NCI-H345 treated with DMSO at 0.1 percent for 48 hours (cell line): ENCODE measurements at regions not wholly inside any gene's neighbourhood (a gene's known extent, or its start where the extent isn't known, plus 50 kb on each side); places are given as distances from the start of the nearest gene placed in this dataset.

Experiments used
- DNase-seq: peaks from one replicate; lab custom pipeline; 2025; ENCODE audit not compliant: unreplicated experiment; lab: John Stamatoyannopoulos, UW

GRCh38 chr12:68449196-68449595, 117.0 kb upstream of the MDM1 start:
- DNase-seq, result no peak

GRCh38 chr12:68450947-68451260, 118.7 kb upstream of the MDM1 start:
- DNase-seq, result no peak

DNA sequence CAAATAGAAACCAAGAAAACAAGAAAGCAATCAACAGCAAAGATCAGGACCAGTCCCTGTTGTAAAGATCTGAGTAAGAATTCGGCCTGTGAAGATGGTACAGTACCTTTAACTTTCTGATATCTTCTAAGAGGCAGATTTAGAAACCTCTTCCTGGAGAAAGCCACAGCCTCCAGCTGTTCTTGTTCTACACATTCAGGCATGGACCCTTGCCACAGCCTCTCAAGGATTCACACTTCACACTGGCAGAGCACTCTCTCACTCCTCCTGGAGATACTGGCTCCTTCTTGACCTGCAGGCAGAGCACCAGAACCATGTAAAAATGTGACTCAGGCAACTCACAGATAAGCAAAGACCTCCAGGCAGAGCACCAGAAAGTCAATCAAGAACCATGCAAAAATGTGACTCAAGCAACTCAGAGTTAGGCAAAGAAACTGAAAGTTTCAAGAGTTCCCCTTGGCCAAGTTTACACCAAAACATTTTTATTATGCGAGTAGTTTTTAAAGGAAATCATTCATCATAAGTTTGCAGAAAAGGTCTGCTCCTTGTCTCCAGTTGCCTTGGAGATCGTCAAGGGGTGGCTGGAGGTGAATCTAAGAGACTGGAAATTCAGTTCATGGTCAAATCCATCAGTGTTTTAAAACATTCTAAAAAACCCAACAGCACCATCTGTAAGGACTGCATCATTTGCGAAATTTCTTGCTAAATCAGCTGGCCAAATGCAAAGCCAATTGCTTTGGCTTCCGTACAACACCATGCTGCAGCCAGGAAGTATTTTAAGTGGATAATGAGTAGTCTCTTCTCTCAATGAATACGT, 119.3 kb upstream of the MDM1 start:
- DNase-seq, result no peak

DNA sequence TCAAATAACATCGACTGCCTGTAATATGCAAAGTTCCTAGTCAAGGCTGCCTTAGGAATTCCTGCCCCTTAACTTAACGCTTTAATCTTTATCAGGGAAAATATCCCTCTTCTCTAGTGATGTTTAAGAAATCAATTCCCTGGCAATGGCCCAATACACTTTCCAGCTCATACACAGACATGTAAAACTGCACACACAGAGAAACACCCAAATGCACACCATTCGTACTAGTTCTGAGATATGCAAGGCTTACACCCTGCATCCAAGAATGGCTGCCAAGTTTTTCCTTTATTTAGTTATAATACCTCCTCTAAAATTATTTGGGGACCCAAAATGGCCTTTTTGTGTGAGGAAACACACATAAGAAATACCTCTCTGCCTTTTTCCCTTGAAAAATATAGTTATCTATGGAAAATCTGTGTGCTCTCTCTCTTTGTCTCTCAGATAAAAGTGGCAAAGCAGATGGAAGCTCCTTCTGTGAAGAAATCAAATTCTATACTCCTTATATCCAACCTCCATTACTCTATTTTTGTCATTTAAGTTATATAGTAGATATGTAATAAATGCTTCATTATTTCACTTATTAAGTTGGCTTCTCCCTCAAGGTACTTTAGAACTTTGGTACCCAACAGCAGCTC, 120.0 kb upstream of the MDM1 start:
- DNase-seq, result no peak

DNA sequence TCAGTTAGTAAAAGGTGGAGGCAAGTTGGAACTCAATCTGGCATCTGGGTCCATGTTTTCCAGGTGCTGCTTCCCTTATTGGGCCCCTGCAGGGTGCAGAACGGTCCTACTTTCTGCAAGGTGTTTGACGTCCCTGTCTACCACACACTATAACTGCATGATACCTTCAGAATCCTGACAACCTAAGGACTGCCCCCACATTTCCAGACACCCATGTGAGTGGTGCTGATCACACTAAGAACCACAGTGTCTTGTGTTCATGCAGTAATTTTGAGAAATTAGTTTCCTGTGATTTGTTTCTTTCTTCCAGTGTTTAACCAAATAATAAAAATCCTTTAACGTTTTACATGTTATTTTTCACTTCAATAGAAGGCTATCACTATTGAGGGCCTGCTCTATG, 121.1 kb upstream of the MDM1 start:
- no peak for DNase-seq

- DNase-seq, result no peak
These were observed 121.7 kb upstream of the MDM1 start for GRCh38 chr12:68453876-68454275.

DNA sequence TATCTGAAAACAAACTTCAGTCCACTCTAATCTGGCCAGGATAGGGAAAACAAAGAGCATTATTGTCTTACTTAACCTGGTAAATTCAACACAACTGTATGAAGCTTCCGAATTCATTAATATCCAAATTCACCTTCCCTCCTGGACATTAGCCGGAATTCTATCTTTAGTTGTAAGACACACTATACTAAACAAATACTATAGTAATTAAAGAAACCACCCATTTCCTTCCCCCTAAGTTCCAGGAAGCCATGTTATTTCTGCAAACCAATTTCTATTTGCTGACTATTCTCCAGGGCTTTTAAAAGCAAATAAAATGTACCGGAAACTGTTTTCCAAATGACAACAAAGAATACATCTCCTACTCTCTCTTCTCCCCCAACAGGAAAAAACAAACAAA, 122.7 kb upstream of the MDM1 start:
- no peak for DNase-seq

- DNase-seq, result no peak
These were observed 123.7 kb upstream of the MDM1 start for GRCh38 chr12:68455691-68456345.

DNA sequence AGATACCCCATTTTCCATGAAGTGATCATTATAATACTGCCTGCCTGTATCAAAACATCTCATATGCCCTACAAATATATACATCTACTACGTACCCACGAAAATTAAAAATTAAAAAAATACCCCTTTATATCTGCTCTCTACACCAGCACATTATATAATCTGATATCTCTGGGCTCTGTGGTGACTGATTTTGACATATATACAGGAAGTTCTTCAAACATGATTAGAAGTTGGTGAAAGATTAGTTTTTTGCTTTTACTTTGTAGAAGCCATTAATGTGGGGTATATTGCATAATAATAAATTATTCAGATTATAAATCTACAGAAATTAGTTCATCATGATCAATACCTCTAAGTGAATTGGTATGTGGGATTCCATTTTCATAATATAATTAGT, 126.7 kb upstream of the MDM1 start:
- DNase-seq, result no peak

DNA sequence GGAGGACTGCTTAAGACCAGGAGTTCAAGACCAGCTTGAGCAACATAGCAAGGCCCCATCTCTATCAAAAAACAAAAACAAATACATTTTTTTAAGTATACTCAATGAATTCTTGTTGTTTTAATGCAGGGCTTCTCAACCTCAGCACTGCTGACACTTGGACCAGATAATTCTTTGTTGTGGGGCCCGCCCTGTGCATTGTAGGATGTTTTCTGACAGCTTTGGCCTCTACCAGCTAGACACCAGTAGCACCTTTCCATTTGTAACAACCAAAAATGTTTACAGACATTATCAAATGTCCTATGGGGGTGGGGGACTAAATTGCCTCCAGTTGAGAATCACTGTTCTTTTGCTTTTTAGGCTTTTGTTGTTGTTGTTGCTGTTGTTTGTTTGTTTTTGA, 128.1 kb upstream of the MDM1 start:
- no peak for DNase-seq

GRCh38 chr12:68461645-68462044, 129.5 kb upstream of the MDM1 start:
- DNase-seq, result no peak

DNA sequence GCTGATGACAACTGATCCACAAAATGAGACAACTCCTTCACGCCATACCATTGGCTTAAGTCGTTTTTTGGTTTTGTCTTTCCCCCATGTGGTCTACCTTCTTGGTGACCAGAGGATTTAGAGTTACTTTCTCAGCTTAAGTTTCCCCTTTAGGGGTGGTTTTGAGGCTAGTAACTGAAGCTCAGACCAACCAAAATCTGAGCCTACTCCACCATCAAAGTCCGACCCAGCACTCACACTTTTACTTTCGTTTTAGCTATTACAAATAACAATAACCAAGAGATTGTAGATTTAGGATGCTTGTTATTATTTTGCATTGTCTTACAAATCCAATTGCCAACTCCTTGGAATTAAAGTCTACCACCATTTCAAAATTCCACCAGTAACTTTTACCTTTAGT, 130.6 kb upstream of the MDM1 start:
- DNase-seq, result no peak

- no peak for DNase-seq
These were observed 133.1 kb upstream of the MDM1 start for GRCh38 chr12:68465227-68465626.

- DNase-seq, result no peak
These were observed 135.4 kb upstream of the MDM1 start for GRCh38 chr12:68467514-68467913.

DNA sequence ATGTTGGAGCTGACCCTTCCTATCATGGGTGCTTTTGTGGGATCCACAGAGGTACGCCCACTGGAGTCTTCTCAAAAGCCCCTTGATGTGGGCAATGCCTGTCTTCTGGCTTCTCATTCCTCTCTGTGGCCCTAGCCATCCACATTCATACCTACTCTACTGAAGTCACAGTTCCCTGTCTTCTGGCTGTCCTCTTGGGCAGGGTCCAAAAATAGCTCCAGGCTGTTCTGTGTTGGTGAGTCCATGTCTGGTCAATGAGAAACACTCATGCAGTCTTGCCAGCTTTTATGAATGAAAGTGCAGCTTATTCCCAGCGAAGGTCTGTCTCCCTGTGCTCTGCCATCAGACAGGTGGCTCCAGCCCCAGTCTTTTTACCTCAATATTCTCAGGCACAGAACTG, 135.9 kb upstream of the MDM1 start:
- no peak for DNase-seq

GRCh38 chr12:68469113-68469512, 137.0 kb upstream of the MDM1 start:
- DNase-seq, result no peak

- no peak for DNase-seq
These were observed 138.6 kb upstream of the MDM1 start for GRCh38 chr12:68470664-68471328.

GRCh38 chr12:68474467-68475204, 136.1 kb upstream of the RAP1B start:
- no peak for DNase-seq

DNA sequence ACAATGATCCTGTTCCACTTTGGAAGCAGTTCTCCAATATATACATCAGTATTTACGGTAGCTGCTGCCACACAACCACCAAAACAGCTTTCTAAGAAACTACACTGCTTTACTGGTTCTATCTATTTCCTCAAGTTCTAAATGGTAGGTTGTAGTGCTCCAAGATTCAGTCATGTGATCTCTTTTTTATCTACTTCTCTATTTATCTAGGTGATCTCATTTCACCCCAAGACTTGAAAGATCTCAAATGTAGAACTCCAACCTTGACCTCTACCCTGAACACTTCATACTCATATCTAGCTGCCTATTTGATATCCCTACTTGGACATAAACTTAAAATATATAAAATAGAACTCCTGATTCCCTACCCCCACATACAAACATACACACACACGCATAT, 133.9 kb upstream of the RAP1B start:
- DNase-seq, result no peak

- DNase-seq, result no peak
These were observed 133.4 kb upstream of the RAP1B start for GRCh38 chr12:68477261-68477772.

DNA sequence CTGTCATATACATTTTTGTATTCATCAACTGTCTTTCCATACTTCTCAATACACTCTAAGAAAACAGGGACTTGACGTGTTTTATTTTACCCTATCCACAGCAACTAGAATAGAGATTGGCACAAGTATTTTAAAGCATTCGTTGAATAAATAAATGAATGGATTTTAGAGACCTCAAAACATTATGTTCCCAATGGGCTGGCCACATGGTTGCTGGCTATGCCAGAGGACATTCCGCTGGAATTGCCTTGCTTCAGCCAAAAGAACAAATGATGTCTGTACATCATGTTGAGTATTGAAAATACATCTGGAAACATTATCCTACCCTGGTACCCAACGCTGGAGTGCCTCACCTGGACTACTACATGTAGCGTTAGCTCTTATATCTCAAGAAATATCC, 132.8 kb upstream of the RAP1B start:
- no peak for DNase-seq
